AG09309 (cell line): ENCODE measurements at regions not wholly inside any gene's neighbourhood (a gene's known extent, or its start where the extent isn't known, plus 50 kb on each side); places are given as distances from the start of the nearest gene placed in this dataset.
"Not testable (repeated sequence)": the region's sequence is repeated elsewhere in the genome, so short reads cannot be mapped to it uniquely, and the experiment has no call there.

Experiments
- DNase-seq: peaks from one replicate; pipeline ENCODE4 v3.0.0-alpha.2; 2010; ENCODE audit warnings: low read depth
- H3K4me3 ChIP-seq: 2 replicates; pipeline ENCODE4 v1.5.1; 2011; ENCODE audit warnings: mild to moderate bottlenecking, low read depth, low read length, moderate library complexity; ENCODE audit not compliant: control insufficient read depth
- TF ChIP-seq, protein P1 (sequence below): IDR thresholded peaks from 2 replicates; pipeline ENCODE4 v1.5.1; 2011; ENCODE audit warnings: mild to moderate bottlenecking, low read depth, low read length, inconsistent platforms; ENCODE audit not compliant: insufficient read depth, control insufficient read depth; ENCODE audit errors: missing control alignments

DNA sequence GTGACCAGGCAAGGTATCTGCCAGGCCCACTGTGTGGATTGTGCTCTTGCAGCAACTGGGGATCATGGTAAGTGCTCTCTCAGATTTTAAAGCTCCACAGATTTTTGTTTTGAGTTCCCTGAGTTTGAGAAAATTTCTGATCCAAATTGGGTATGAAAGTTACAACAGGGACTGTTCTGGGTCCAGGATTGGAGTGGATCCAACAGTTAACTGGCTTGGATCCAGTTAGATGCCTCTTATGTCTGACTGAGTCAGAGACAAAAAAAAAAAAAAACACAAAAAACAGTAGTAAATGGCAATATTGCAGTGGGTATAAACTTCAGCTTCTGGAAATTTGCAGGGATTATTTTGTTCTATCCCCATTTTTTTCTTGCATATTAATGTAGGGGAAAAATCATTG lies 598.8 kb downstream of the C12orf50 start:
- no peak overlapping the region for H3K4me3 ChIP-seq
- no peak for DNase-seq
- TF ChIP-seq, protein P1, sequence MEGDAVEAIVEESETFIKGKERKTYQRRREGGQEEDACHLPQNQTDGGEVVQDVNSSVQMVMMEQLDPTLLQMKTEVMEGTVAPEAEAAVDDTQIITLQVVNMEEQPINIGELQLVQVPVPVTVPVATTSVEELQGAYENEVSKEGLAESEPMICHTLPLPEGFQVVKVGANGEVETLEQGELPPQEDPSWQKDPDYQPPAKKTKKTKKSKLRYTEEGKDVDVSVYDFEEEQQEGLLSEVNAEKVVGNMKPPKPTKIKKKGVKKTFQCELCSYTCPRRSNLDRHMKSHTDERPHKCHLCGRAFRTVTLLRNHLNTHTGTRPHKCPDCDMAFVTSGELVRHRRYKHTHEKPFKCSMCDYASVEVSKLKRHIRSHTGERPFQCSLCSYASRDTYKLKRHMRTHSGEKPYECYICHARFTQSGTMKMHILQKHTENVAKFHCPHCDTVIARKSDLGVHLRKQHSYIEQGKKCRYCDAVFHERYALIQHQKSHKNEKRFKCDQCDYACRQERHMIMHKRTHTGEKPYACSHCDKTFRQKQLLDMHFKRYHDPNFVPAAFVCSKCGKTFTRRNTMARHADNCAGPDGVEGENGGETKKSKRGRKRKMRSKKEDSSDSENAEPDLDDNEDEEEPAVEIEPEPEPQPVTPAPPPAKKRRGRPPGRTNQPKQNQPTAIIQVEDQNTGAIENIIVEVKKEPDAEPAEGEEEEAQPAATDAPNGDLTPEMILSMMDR, result no peak

DNA sequence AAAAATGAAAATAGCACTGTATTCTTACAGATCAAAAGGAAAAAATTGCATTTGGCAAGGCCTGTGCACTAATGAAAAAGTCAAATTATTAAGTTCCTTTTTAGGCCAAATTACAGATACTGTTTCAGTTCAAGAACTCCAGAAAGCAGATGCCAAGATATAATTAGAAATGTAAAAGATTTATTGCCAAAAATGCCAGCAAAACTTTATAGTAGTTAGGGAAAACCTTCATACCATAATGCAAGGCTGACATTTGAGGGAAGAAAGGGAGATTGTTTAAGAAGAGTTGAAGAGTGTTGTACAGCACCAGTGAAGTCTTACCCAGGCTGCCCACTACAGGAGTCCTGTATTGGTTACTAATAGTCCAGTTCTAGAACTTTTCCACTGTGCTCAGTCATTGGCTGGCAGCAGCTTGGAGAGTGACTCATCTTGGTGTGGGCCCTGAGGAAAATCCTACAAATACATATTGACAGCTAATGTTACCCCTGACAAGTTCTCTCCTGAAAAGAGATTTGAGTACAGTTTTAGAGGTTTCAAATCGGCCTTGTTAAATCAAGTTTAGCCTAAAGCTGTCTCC lies 600.4 kb downstream of the C12orf50 start:
- H3K4me3 ChIP-seq, result no peak overlapping the region
- TF ChIP-seq, protein P1, result no peak
- DNase-seq, result no peak

DNA sequence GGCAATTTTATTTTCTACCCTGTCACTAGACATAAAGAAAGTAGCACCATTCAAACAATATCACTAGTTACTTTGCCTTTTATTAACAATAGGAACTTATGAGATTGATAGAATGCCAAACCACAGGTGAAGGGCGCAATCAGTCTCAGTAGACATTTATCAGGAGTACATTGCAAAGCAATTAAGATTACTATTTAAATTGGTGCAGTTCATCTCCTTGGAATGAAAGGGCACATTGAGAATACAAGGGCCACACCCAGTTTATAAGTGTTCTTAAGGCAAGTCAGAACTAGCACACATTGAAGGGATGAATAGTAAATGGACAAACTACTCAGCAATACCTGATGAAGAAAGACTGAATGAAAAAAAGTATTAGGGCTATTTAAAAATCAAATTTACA lies 601.4 kb downstream of the C12orf50 start:
- H3K4me3 ChIP-seq, result no peak overlapping the region
- no peak for DNase-seq
- TF ChIP-seq, protein P1, result no peak

DNA sequence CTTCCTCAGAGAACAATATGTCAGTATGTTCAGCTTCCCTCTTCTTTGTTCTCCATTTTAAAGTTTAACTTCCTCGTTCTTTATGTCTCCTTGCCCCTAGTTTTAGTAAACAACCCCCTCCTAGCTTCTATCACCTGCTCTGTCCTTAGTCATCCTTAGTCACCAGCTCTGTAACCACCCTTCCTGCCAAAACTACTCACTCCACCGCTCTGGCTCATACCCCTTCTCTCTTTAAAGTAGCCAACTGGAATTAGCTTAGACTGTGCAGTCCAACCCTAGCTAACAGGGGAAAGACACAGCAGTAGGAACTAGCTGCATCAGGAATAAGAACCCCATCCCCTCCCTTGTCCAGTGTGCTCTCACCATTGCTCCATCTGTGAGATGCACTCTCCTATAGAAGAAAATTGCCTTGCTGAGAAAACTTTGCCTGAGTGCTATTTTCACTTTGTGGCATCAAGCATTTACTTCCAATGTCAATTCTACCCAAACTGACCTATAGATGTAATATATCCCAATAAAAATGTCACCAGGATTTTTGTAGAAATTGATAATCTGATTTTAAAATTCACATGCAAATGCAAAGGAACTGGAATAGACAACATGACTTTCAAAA lies 603.2 kb downstream of the C12orf50 start:
- DNase-seq, result no peak
- TF ChIP-seq, protein P1, result no peak
- no peak overlapping the region for H3K4me3 ChIP-seq

DNA sequence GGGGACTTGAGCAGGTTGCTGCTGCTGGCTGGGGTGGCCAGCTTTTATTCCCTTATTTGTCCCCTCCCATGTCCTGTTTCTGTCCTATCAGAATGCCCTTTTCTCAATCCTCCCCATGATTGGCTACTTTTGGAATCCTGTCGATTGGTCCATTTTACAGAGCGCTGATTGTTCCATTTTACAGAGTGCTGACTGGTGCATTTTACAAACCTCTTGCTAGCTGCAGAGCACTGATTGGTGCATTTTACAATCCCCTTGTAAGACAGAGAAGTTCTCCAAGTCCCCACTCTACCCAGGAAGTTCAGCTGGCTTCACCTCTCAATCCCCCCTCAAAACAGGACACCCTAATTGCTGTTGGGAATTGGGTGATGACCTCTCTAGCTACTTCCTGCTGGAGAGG lies 608.0 kb downstream of the C12orf50 start:
- not testable (repeated sequence) for DNase-seq, H3K4me3 ChIP-seq

DNA sequence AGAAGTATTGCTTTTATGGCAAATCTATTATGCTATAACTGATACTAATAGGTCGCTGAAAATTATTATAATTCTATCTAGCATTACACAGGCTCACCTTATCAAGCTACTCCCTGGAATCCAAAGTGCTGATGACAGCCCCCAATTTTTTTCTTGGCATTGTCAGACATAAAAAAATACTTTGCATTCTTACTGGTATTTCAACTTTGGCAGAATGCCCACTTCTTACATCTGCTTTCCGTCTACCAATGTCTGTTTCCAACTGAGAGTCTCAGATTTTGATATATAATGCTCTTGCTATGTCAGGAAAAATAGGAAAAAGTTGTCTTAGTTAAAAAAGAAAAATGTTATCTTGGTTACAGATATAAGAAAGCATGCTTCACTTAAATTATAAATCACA lies 615.4 kb downstream of the C12orf50 start:
- DNase-seq, result no peak
- TF ChIP-seq, protein P1, result no peak
- H3K4me3 ChIP-seq, result no peak overlapping the region

DNA sequence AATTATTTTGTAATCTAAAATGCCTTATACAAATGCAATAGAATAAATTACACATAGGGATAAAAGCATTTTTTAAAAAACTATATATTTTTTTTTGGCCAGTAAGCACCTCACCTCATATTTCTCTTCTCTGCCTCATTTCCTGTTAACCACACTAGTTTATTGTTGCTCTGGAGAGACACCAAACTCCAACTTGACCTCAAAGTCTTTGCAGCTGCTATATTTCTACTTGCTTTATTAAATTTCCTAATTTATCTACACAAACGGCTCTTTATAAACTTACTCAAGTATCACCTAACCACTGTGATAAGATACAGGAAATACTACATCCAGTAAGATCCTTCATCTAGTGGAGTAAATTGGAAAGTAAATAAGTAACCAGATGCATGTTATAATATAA lies 622.3 kb downstream of the C12orf50 start:
- TF ChIP-seq, protein P1, result no peak
- DNase-seq, result no peak
- H3K4me3 ChIP-seq, result no peak overlapping the region
